Neural cell (in vitro differentiated cells): ENCODE measurements at regions not wholly inside any gene's neighbourhood (a gene's known extent, or its start where the extent isn't known, plus 50 kb on each side); places are given as distances from the start of the nearest gene placed in this dataset.

Source experiments
- H2AFZ ChIP-seq: fragments of 200-600, 300-800 bp; sonication (generic), shearing (Covaris generic); 2 replicates; pipeline ENCODE4 v1.6.0; 2014; ENCODE audit warnings: low read depth, mild to moderate bottlenecking, antibody characterized with exemption, low read length, moderate library complexity
- H3F3A ChIP-seq: fragments of 200-600 bp; shearing (Covaris generic); 2 replicates; pipeline ENCODE4 v1.6.1; 2016; ENCODE audit warnings: mild to moderate bottlenecking, moderate library complexity, mixed read lengths, antibody characterized with exemption, low read length; ENCODE audit not compliant: insufficient read depth, poor library complexity, severe bottlenecking
- H3K27ac ChIP-seq: fragments of 200-600, 300-800 bp; sonication (generic), shearing (Covaris generic); 2 replicates; pipeline ENCODE4 v1.5.1; 2014; ENCODE audit warnings: mild to moderate bottlenecking, low read length, moderate library complexity
- H3K27me3 ChIP-seq: fragments of 300-800, 200-600 bp; sonication (generic), shearing (Covaris generic); 2 replicates; pipeline ENCODE4 v1.6.0; 2014; ENCODE audit warnings: mild to moderate bottlenecking, low read depth, low read length, moderate library complexity; ENCODE audit not compliant: insufficient read depth
- H3K36me3 ChIP-seq: fragments of 300-800, 200-600 bp; sonication (generic), shearing (Covaris generic); 2 replicates; pipeline ENCODE4 v1.5.1; 2014; ENCODE audit warnings: mild to moderate bottlenecking, antibody characterized with exemption, low read length, moderate library complexity; ENCODE audit not compliant: insufficient read depth
- H3K4me2 ChIP-seq: fragments of 300-800, 200-600 bp; sonication (generic), shearing (Covaris generic); 2 replicates; pipeline ENCODE4 v1.6.0; 2014; ENCODE audit warnings: mild to moderate bottlenecking, low read length
- H3K4me3 ChIP-seq: fragments of 300-800, 200-600 bp; sonication (generic), shearing (Covaris generic); 2 replicates; pipeline ENCODE4 v1.5.1; 2014; ENCODE audit warnings: mild to moderate bottlenecking, low read length, moderate library complexity
- H3K79me2 ChIP-seq: fragments of 200-600 bp; shearing (Covaris generic); replicated peaks from 2 replicates; pipeline ENCODE4 v1.6.0; 2014; ENCODE audit warnings: mild to moderate bottlenecking, low read length, moderate library complexity; ENCODE audit not compliant: insufficient read depth
- H3K9ac ChIP-seq: fragments of 300-800, 200-600 bp; sonication (generic), shearing (Covaris generic); 2 replicates; pipeline ENCODE4 v1.6.1; 2016; ENCODE audit warnings: mild to moderate bottlenecking, low read length, mixed read lengths
- H3K9me2 ChIP-seq: fragments of 200-600 bp; shearing (Covaris generic); 2 replicates; pipeline ENCODE4 v1.6.1; 2016; ENCODE audit warnings: mild to moderate bottlenecking, low read length, mixed read lengths; ENCODE audit not compliant: insufficient read depth
- H3K9me3 ChIP-seq: fragments of 200-600, 300-800 bp; sonication (generic), shearing (Covaris generic); 2 replicates; pipeline ENCODE4 v1.6.1; 2016; ENCODE audit warnings: mild to moderate bottlenecking, mixed run types, low read length, moderate library complexity, mixed read lengths
- H4K20me1 ChIP-seq: fragments of 200-600 bp; shearing (Covaris generic); 2 replicates; pipeline ENCODE4 v1.6.1; 2016; ENCODE audit warnings: mild to moderate bottlenecking, mixed run types; ENCODE audit not compliant: insufficient read depth
- EP300 ChIP-seq: fragments of 450-650 bp; conservative IDR thresholded peaks from 2 replicates; pipeline ENCODE4 v1.6.1; 2014; ENCODE audit warnings: antibody characterized with exemption, mild to moderate bottlenecking, moderate library complexity; ENCODE audit not compliant: poor library complexity, severe bottlenecking
- EZH2 ChIP-seq: fragments of 200-600, 300-800 bp; shearing (Covaris generic), sonication (generic); IDR thresholded peaks from 2 replicates; pipeline ENCODE4 v1.6.1; 2014; ENCODE audit warnings: antibody characterized with exemption, low read length, borderline replicate concordance, mild to moderate bottlenecking; ENCODE audit not compliant: insufficient read depth, poor library complexity, severe bottlenecking
- MXI1 ChIP-seq: fragments of 450-650 bp; conservative IDR thresholded peaks from 2 replicates; pipeline ENCODE4 v1.6.1; 2014; ENCODE audit warnings: antibody characterized with exemption, mild to moderate bottlenecking; ENCODE audit not compliant: poor library complexity, severe bottlenecking
- POLR2AphosphoS5 ChIP-seq: IDR thresholded peaks from 2 replicates; pipeline ENCODE4 v1.6.1; 2012
- RAD21 ChIP-seq: fragments of 450-650 bp; conservative IDR thresholded peaks from 2 replicates; pipeline ENCODE4 v1.6.1; 2014; ENCODE audit warnings: antibody characterized with exemption, mild to moderate bottlenecking, moderate library complexity
- REST ChIP-seq: IDR thresholded peaks from 2 replicates; pipeline ENCODE4 v1.6.1; 2012; ENCODE audit warnings: borderline replicate concordance
- SMC3 ChIP-seq: fragments of 450-650 bp; conservative IDR thresholded peaks from 2 replicates; pipeline ENCODE4 v1.6.1; 2014; ENCODE audit warnings: antibody characterized with exemption, mild to moderate bottlenecking, moderate library complexity; ENCODE audit not compliant: poor library complexity
- TAF1 ChIP-seq: IDR thresholded peaks from 2 replicates; pipeline ENCODE4 v1.6.1; 2012; ENCODE audit warnings: low read depth
- TF ChIP-seq, protein P1 (sequence below): fragments of 450-650 bp; IDR thresholded peaks from 2 replicates; pipeline ENCODE4 v1.5.1; 2014; ENCODE audit warnings: antibody characterized with exemption, mild to moderate bottlenecking, moderate library complexity; ENCODE audit not compliant: poor library complexity, severe bottlenecking

DNA sequence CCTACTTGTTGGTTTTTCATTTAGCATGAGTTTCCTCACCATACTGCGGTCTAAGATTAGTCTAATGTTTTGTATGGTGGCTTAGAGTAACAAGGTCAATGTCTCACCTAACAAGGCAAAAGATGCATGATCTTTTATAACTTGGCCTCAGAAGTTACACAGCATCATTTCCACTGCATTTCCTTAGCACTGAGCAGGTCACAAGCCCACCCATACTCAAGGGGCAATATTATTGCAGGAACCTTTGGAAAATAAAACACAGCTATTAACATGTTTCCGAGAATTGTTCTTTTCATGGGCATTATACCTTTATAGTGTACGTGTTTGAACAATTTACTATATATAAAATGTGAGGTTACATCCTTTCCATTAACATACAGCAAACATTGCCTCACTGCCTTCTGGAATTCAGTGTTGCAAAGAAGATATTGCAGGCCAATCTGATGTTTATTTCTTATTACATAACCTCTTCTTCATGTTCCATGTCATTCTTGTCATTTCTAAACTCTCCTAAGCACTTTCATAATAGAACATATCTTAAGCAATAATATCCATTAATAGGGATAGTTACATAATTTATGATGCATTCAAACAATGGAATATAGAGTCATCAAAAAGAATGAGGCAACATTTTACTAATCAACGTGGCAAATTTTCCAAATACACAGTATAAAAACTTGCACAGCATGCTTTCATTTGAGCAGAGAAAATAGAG, 153.8 kb downstream of the AREG start:
- TF ChIP-seq EZH2 (no peak), POLR2AphosphoS5 (no peak), TAF1 (no peak), REST (no peak), EP300 (no peak), MXI1 (no peak), SMC3 (no peak), RAD21 (no peak)
- TF ChIP-seq, protein P1, sequence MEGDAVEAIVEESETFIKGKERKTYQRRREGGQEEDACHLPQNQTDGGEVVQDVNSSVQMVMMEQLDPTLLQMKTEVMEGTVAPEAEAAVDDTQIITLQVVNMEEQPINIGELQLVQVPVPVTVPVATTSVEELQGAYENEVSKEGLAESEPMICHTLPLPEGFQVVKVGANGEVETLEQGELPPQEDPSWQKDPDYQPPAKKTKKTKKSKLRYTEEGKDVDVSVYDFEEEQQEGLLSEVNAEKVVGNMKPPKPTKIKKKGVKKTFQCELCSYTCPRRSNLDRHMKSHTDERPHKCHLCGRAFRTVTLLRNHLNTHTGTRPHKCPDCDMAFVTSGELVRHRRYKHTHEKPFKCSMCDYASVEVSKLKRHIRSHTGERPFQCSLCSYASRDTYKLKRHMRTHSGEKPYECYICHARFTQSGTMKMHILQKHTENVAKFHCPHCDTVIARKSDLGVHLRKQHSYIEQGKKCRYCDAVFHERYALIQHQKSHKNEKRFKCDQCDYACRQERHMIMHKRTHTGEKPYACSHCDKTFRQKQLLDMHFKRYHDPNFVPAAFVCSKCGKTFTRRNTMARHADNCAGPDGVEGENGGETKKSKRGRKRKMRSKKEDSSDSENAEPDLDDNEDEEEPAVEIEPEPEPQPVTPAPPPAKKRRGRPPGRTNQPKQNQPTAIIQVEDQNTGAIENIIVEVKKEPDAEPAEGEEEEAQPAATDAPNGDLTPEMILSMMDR = no peak
- H3K36me3 ChIP-seq = no peaks in the 10 kb centered on the region
- H2AFZ ChIP-seq = no peak overlapping the region
- no peaks in the 10 kb centered on the region for H3K27me3 ChIP-seq
- H3K79me2 ChIP-seq = no peaks in the 10 kb centered on the region
- no peaks in the 10 kb centered on the region for H3F3A ChIP-seq
- no peak overlapping the region for H3K27ac ChIP-seq
- H3K9ac ChIP-seq = no peak overlapping the region
- no peaks in the 10 kb centered on the region for H3K9me2 ChIP-seq
- no peaks in the 10 kb centered on the region for H3K9me3 ChIP-seq
- H3K4me2 ChIP-seq = no peak overlapping the region
- H3K4me3 ChIP-seq = no peak overlapping the region
- H4K20me1 ChIP-seq = no peaks in the 10 kb centered on the region

GRCh38 chr4:74603186-74603585, 158.2 kb downstream of the AREG start:
- Histone ChIP-seq H3F3A (no peaks in the 10 kb centered on the region), H3K4me2 (no peak overlapping the region), H2AFZ (no peak overlapping the region), H3K36me3 (no peaks in the 10 kb centered on the region), H3K9ac (no peak overlapping the region), H3K9me2 (no peaks in the 10 kb centered on the region), H3K79me2 (no peaks in the 10 kb centered on the region), H3K27me3 (no peaks in the 10 kb centered on the region), H3K4me3 (no peak overlapping the region), H3K27ac (no peak overlapping the region), H4K20me1 (no peaks in the 10 kb centered on the region), H3K9me3 (no peaks in the 10 kb centered on the region)
- TF ChIP-seq SMC3 (no peak), TAF1 (no peak), EP300 (peak; percentile 20), RAD21 (no peak), EZH2 (no peak)
